Stimulated activated CD8-positive, alpha-beta memory T cell treated with anti-CD3 and anti-CD28 coated beads, Interleukin-7, amount 100 ng/mL, for 48 hours (primary cell): ENCODE measurements at regions not wholly inside any gene's neighbourhood (a gene's known extent, or its start where the extent isn't known, plus 50 kb on each side); places are given as distances from the start of the nearest gene placed in this dataset.

ENCODE experiments used
- DNase-seq, 2 donors: peaks; one replicate each; pipeline ENCODE4 v3.0.0-alpha.2; 2020; ENCODE audit warnings: low read depth in 1 of 2; ENCODE audit errors: extremely low read depth in 1 of 2

- no peak for DNase-seq
Measured at GRCh38 chr11:116643521-116643920, 129.3 kb downstream of the BUD13 start.

DNA sequence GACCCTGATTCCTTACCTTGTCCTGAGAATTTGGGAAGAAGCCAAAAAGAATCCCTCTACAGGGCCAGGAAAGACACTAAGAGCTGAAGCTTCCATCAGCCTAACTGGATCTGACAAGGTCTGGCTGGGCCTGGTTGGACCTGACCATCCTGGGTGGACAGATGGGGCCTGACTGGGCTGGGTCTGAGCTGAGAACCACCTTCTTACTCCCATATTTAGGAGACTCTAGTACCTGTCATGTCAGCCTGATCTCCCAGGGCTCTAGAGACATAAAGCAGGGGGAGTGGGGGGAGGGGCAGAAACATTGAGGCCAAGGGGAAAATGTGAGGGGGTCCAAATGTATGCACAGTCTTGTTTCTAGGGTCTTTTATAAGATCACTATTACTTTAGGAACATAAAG lies 129.9 kb downstream of the BUD13 start:
- DNase-seq: no peak

- DNase-seq: no peak
Measured at GRCh38 chr11:116642481-116642880, 130.3 kb downstream of the BUD13 start.

GRCh38 chr11:116641561-116642045 lies 131.2 kb downstream of the BUD13 start:
- DNase-seq: no peak

GRCh38 chr11:116640641-116641402 lies 132.0 kb downstream of the BUD13 start:
- no peak for DNase-seq

- no peak for DNase-seq
Measured at GRCh38 chr11:116638463-116638862, 134.3 kb downstream of the BUD13 start.

DNA sequence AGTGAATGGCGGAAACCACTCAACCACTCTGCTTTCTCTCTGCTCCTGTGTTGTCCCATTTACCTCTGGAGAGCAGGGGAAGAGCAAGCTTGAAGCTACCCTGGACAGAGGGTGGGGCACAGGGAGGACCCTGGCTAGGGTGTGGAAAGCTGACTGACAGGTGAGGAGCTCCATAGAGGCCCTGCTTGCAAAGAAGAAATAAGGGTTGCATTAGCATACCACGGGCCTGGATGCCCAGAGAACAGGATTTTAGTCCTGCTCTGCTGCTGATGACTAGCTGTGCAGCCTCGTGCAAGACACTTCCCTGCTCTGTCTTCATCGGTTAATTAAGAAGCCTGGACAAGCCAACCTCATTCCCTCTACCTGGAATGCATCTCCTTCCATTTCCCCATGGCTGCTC lies 135.0 kb downstream of the BUD13 start:
- no peak for DNase-seq

- DNase-seq: no peak
Measured at GRCh38 chr11:116636341-116636929, 136.4 kb downstream of the BUD13 start.

DNA sequence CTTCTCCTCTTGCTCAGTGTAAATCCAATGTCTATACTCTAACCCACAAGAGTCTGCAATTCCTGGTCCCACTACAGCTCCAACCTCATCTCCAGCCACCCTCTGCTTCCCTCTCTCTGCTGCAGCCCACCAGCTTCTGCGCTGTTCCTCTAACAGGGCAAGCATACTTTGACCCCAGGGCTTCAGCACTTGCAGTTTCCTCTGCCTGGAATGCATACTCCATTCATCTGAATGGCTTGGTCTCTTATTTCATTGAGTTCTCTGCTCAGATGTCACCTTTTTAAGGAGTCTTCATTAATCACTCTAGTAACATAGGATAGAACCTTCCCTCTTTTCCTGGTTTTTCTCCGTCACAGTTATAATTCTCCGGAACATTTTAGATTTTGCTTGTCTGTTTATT lies 141.6 kb downstream of the BUD13 start:
- no peak for DNase-seq

DNA sequence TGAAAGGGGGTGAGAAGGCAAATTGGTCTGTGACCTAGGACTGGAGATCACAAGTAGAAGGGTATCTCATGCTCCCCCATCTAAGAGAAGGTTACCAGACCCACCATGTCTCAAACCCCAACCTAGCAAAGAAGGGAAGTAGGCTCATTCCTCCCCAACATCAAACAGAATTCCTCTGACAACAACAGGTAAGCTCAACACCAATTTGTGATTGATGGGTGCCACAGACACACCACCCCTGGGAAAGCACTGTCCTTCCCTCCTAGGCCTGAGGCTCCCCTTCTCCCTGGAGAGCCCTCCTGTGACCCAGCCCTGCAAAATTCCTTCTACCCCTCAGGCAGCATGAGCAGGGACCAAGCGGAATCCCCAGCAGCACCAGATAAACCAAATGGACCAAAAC lies 154.3 kb downstream of the BUD13 start:
- no peak for DNase-seq

GRCh38 chr11:116615211-116615865 lies 157.4 kb downstream of the BUD13 start:
- no peak for DNase-seq

DNA sequence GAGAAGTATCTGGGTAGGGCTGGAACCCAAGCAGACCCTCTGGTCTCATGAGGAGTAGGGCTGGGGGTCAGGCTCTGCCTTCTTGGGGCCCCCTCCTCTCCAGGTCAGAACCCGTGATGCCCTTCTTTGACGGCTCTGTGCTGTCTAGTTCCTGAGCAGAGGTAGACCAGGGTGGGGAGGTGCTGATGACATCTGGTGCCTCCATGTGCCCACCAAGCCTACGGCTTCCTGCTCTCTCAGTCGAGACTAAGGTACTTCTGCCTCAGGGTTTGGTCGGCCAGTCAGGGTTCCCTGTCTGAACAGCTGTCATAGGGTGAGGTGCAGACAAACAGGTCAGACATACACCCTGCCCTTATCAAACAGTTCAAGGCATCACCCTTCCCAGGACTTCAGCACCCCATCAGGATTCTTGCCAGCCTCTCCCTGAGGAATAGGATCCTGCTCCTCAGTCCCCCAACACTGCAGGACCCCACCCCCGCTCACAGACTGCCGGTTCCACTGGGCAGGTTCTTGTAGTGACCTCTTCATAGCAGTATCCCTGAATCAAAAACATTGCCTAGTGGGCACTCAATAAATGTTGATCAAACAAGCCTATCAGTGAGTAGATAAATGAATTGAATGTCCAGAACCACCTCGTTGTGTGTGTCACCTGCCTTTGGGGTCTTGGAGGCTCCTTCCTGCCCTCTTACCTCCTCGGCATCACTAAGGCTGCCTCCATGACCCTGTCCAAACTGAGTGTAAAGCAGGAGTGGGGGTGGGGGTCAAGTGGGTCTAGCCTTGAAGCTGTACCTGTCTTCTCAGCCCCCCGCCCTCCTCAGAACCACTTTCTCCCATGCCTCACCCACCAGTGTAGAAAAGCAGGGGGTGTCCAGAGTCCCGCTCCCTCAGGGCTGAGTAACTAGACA lies 158.2 kb downstream of the BUD13 start:
- DNase-seq: no peak

DNA sequence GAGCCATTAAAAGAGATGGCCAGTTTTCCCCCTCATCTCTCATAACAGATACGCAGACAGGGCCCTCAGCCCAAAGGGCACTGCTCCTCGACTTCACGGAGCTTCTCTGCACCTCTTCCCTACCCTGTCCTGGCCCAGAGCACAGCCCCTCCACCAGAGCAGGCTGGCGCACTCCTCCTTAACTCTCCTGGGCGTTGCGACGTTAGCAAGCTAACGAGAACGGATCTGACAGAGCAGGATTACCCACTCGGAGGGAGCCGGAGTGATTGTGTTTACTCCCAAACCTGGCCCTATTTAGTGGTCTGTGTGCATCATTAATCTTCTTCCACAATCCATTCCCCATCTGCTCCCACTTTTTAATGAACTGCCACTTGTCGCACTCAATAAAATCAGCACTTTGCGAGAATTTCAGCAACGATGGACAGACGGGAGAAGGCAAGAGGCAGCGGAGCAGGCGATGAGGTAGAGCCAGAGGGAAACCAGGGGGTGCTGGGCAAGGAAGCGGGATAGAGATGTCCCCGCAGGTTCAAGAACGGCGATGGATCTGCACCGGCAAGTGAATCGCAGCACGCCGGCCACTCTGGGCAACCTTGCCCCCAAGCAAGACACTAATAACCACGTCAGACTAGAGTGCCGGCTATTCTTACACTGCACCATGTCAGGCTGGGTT lies 159.4 kb downstream of the BUD13 start:
- no peak for DNase-seq

DNA sequence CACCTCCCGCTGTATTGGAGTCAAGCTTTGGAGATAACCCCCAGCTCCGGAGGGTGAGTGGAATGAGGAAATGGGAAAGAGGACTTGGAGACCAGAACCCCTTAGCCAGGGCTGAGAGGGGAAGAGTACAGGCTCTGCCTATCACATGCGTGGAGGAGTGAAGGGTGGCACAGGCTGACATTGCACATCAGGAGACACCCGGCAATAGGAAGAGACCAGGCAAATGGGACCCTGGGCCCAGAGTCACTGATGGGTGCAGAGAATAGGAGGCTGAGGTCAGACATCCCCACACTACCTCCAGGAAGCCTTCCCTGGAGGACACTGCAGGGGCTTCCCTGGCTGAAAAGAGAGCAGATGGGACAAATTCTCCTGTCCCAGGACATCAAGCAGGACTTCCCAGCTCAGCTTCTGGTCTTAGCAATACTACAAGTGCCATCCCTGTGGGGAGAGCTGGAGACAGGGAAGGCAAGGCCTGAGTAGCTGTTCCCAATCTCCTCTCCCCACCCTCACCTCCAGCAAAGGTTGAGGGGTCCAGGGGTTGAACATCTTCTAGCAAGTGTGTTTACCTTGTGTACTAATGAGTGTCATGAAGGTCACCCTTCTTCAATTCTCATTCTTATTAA lies 160.7 kb downstream of the BUD13 start:
- DNase-seq: no peak

- no peak for DNase-seq
Measured at GRCh38 chr11:116610190-116610589, 162.6 kb downstream of the BUD13 start.

- DNase-seq: no peak
Measured at GRCh38 chr11:116607027-116607426, 165.8 kb downstream of the BUD13 start.

DNA sequence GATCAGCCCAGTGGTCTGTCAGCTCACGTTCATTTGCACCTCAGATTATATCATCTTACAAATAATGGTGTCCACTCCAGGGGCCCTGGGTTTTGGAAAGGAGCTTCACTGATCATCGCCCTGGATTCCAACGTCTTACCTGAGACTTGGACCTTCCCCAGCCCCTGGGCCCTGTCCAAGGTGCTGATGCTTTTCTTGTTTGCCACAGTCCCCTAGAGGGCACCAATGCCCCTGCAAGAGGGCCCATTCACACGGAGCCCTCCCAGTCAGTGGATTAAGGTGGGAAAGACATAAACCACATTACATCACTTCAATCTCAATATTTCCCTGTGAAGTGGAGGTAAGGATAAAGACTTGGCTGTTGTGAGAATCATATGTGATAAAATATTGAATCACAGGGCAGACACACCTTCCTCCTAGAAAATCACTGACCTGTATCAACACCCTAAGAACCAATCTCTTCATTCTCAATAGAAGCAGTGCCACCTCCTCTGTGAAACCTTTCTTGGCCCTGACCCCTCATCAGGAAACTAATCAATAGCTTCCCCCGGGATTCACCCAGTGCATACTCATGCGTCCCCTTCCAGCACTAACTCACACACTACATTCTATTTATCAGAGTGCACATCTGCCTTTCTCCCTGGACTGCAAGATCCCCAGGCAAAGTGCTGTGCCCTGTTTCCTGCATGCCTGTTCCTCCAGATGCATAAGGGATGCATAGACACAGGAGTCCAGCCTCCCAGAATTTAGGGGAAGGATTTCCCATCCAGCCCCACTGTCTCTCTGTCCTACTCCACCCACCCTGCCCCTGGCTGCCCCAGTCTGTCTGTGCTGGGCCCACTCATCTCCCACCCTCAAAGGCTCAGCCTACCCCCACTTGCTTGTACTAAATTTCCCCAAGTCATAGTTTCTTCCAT lies 167.0 kb downstream of the BUD13 start:
- DNase-seq: peak in 1 of 2 donors; percentile 10

DNA sequence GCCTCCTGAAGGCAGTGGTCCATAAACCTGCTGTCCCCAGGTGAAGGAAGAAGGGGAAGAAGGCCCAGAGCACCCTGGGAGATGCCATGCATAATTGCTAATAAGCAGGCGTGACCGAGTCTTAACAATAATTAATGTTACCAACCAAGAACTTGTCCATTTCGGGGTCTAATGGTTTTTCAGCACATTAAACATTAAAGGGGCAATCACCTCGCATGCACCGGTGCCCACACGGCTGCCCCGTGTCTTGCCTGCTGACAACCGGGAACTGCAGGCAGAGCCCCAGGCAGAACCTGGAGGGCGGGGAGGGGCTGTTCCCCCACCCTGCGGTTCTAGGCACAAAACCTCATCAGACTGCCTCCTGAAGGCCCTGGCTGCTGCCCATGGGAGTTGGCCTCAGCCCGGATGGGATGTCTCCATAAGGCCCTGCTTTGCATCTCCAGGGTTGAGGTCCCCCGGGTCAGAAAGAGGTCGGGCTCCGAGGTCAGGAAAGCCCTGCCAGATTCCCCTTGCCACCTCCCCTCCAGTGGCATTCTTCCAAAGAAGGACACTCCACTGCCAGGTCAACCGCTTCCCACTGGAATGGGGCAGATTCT lies 169.0 kb downstream of the BUD13 start:
- no peak for DNase-seq

DNA sequence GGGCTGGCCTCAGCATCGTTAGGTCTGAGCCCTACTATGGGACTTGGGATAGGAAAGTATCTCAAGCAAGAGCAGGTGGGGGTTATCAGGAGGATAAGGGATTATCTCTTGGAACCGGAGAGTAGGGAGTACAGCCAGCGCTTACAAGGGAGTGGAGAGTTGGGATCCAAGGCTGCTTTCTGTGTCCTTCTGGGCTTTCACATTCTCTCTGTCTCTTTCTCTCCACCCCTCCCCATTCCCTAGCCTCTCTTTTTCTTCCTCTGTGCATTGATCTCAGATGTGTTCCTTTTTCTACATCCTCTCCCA lies 170.2 kb downstream of the BUD13 start:
- DNase-seq: no peak
